ENCODE measurements at regions not wholly inside any gene's neighbourhood (a gene's known extent, or its start where the extent isn't known, plus 50 kb on each side); places are given as distances from the start of the nearest gene placed in this dataset.
"Not testable (repeated sequence)": the region's sequence is repeated elsewhere in the genome, so short reads cannot be mapped to it uniquely, and the experiment has no call there.

GRCh38 chr5:99258819-99259218, 330.0 kb upstream of the CHD1 start:
- no peak for DNase-seq

GRCh38 chr5:99248066-99248465, 319.3 kb upstream of the CHD1 start:
- no peak for DNase-seq

DNA sequence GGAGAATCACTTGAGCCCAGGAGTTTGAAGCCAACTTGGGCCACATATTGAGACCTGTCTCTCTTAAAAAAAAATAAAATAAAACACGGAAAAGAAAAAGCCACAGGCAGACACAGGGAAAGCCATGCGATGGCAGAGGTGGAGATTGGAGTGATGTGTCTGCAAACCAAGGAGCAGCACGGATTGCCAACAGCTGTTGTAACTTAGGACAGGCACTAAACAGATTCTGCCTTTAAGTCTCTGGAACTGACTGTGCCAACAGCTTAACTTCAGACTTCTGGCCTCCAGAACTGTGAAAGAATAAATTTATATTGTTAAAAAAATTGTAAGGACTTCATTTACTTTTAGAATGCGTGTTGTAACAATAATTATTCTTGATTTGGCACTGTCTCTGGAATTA, 318.5 kb upstream of the CHD1 start:
- no peak for DNase-seq

GRCh38 chr5:99243111-99243510, 314.3 kb upstream of the CHD1 start:
- no peak for DNase-seq

GRCh38 chr5:99239826-99240360, 311.1 kb upstream of the CHD1 start:
- no peak for DNase-seq

GRCh38 chr5:99191206-99191745, 262.5 kb upstream of the CHD1 start:
- peak; percentile 41 for DNase-seq

DNA sequence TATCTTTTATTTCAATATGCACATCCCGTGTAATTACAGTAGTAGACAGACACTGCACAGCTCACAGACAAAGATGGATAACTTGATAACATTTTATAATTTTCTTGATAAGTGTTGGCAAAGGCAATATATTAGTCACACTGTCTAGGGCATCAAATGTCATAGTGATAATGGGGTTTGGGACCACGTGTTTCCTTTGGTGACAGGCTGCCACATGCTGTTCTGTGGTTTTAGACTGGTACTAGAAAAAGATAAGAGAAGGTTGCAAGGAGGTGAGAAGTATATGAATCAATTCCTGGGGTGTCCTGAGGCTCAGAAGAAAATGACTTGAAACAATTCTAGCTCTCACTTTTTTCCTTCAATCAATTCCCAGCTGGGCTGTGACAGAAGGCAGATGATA, 258.8 kb upstream of the CHD1 start:
- no peak for DNase-seq

- no peak for DNase-seq
These were observed 250.4 kb upstream of the CHD1 start for GRCh38 chr5:99179206-99179605.

- DNase-seq: no peak
These were observed 249.0 kb upstream of the CHD1 start for GRCh38 chr5:99177796-99178195.

DNA sequence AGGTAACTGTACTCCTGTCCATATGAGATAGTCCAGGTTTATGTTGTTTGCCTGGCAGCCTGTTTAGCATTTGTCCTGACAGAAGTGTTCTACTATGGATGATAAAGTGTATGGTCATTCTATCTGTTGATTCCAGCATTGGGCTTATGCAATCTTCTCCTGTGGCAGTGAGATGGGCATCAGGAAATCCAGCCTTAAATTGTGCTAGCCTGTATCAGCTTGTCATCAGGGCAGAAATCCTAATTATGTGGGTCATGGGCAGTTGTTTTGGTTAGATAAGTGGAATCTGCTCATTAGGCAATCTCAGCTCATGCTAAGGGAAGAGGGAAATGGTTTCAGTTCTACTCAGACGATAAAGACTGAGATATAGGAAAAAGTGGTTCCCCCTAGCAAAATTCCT, 247.4 kb upstream of the CHD1 start:
- DNase-seq: no peak

GRCh38 chr5:99169309-99169708, 240.5 kb upstream of the CHD1 start:
- DNase-seq: peak; percentile 21

DNA sequence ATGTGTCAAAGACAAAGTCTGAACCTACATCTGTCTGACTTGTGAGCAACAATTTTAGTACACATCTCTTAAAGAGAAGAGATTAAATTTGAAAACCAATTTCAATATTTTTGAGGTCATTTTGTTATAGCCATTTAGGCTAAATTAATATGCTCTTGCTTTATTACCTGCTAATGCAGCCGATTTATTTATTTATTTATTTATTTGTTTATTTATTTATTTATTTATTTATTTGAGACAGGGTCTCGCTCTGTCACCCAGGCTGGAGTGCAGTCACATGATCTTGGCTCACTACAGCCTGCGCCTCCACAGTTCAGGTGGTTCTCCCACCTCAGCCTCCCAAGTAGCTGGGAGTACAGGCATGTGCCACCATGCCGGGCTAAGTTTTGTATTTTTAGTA, 232.7 kb upstream of the CHD1 start:
- DNase-seq: not testable (repeated sequence)

DNA sequence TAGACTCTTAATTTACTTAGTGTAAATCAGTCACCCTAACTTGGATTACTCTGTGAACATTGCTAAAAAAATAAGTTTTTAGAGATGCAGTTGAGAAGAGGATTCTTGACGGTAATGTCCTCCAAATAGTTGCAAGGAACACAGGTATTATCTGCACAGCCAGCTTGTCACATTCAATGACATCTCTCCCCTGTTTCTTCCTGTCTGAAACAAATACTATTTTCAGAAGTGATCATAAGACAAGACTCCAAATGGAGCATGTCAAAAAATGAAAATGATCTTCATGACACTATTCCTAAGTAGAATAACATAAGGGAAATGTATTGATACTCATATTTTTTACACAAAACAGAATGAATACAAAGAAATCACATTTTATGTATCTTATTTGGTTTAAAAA, 227.9 kb upstream of the CHD1 start:
- DNase-seq: no peak

GRCh38 chr5:99143283-99143795, 214.5 kb upstream of the CHD1 start:
- not testable (repeated sequence) for DNase-seq

DNA sequence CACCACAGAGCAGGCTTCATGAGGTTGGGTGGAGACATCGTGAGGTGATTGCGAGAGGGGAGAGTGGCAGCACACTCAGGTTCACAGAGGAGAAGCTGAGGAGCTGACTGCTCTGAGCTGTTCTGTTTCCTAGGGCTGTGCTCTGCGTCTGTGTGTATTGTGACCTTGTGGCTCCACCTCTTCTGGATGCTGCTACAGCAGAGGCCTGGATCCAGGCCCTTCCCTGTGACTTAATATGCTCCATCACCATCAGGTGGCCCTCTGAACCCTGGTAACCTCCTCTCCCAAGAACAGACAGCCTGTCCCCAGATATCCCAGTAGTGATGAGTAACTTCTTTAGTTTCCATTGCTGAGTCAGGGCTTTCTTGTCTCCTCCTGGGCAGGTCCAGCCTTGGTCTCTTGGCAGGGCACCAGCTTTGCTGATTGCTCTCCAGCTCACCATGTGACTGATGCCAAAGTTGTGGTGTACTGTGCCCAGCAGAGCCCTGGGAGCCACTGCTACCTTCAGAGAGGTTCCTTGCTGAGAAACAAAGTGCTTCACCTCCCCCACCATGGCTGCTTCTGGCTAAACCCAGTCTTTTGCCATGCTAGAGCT, 212.8 kb upstream of the CHD1 start:
- no peak for DNase-seq

DNA sequence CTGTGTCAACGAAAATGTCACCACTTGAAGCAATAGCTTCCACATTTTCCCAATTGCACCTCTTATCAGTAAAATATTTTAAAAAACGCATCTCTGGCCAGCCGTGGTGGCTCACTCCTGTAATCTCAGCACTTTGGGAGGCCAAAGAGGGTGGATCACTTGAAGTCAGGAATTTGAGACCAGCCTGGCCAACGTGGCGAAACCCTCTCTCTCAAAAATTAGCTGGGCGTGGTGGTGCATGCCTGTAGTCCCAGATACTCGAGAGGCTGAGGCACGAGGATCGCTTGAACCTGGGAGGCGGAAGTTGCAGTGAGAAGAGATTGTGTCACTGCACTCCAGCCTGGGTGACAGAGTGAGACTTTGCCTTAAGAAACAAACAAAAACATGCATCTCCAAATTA, 210.1 kb upstream of the CHD1 start:
- DNase-seq: no peak

GRCh38 chr5:99133921-99134320, 205.1 kb upstream of the CHD1 start:
- DNase-seq: no peak

GRCh38 chr5:99129768-99130501, 201.1 kb upstream of the CHD1 start:
- DNase-seq: no peak

DNA sequence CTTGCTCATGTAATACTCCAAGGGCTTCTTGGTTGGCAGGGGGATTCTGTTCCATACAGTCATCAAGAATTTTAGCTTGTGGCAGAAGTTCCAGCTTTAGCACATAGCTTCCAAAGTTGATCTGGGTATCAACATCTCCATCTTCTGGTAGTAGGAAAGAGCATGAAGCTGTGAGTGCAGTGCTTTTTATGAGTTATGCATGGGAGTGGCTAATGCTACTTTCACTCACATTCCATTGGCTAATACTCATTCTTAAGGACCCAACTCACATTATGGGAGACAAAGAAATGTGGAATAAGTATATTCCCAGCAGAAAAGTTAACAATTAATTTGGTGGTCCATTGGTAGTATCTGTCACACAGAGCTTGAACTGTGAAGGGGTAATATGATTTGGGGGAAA, 194.2 kb upstream of the CHD1 start:
- no peak for DNase-seq

DNA sequence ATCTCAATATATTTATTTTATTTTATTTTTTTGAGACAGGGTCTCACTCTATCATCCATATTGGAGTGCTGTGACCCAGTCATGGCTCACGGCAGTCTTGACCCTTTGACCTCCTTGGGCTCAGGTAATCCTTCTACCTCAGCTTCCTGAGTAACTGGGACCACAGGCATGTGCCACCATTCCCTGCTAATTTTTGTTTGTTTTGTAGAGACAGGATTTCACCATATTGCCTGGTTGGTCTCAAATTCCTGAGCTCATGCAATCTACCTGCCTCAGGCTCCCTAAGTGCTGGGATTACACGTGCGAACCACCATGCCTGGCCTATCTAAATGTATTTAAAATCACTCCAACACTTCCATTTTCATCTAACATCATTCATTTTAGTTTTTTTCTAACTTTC, 190.5 kb upstream of the CHD1 start:
- DNase-seq: no peak

DNA sequence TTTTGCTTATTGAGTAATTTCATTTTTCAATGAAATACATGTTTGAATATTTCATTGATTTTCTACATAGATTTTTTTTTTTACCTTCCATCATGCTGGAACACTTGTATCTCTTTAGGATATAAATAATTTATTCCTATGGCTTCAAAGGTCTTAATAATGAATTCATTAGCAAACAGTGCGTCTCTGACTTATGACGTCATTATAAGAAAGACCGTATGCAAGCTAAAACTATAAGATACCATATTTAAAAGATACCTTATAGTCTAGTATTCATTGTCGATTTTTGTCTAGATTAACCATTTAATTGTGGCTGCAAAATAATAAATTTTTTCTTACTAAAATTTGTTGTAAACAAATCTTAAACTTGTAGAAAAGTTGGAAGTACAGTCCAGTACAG, 187.7 kb upstream of the CHD1 start:
- DNase-seq: no peak

DNA sequence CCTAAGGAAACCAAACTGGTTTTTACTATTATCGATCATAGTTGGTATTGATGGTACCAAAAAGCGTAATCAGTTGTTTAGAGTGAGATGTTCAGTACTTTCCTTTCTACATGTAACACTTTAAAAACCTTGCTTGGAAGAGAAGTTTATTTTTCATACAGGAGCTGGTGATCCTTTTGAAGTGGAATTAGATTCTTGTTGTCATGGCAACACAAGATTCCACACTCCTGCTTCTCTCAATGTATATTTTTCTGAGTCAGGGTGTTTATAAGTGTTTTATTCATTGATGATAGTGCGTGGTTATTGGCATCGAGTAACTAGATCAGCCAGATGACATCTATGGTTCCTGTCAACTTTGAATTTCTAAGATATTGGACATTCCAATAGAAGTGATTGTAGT, 181.1 kb upstream of the CHD1 start:
- DNase-seq: no peak

GRCh38 chr5:99105216-99105615, 176.4 kb upstream of the CHD1 start:
- DNase-seq: no peak

DNA sequence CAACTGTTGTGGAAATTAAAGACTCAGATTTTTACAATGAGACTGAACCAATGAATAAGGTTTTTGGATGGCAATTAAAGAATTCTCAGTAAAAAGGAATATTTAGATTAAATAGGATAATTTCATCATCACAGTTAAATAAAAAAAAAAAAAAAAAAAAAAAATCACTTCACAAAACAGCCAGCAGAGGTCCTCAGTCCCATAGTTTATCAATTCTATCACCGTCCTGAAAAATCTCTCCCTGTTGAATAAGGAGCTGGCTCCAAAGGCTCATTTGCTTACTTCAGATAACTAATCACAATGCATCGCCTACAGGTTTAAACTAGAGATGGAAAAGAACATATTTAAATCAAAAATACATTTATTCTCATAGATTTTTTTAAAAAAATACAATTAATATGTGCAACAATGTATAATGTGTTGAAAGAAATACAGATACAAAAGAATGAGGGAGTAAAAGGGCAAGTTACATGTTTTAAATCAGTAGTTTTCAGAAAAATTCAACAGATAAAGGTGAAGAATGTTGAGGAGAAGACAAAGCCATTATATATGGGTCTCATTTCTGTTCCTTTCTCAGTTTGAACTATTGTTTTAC, 175.8 kb upstream of the CHD1 start:
- peak; percentile 61 for DNase-seq
